ENCODE measurements at regions not wholly inside any gene's neighbourhood (a gene's known extent, or its start where the extent isn't known, plus 50 kb on each side); places are given as distances from the start of the nearest gene placed in this dataset.

GRCh38 chr6:50333696-50334095 is 284.0 kb upstream of the DEFB112 start:
- Histone ChIP-seq H3K27me3 (no peaks in the 10 kb centered on the region), H3K27ac (no peak overlapping the region), H3K9me3 (no peaks in the 10 kb centered on the region), H3K36me3 (no peaks in the 10 kb centered on the region), H3K4me1 (no peaks in the 10 kb centered on the region), H3K4me3 (no peak overlapping the region)
- TF ChIP-seq EP300 (IDR thresholded peaks at IDR 0.05) (no peak), CTCF (IDR thresholded peaks at IDR 0.05) (no peak), POLR2A (IDR thresholded peaks at IDR 0.05) (no peak)
- 58 to 65% methylated on average over 4 of the region's 4 CpGs for WGBS, 2 donors
- DNase-seq (ENCODE audit: low spot score in 2 of 2) = no peak

GRCh38 chr6:50337532-50338122 is 287.9 kb upstream of the DEFB112 start:
- H3K27ac ChIP-seq = no peak overlapping the region
- H3K27me3 ChIP-seq = no peaks in the 10 kb centered on the region
- H3K4me3 ChIP-seq = no peak overlapping the region
- no peaks in the 10 kb centered on the region for H3K36me3 ChIP-seq
- no peak for TF ChIP-seq EP300 (IDR thresholded peaks at IDR 0.05)
- TF ChIP-seq POLR2A (IDR thresholded peaks at IDR 0.05) = no peak
- TF ChIP-seq CTCF (IDR thresholded peaks at IDR 0.05) = no peak
- 73 to 91% methylated on average over 3 of the region's 3 CpGs for WGBS, 2 donors
- H3K4me1 ChIP-seq = no peaks in the 10 kb centered on the region
- no peaks in the 10 kb centered on the region for H3K9me3 ChIP-seq
- DNase-seq (ENCODE audit: low spot score in 2 of 2) = no peak

GRCh38 chr6:50353603-50354002 is 303.9 kb upstream of the DEFB112 start:
- DNase-seq (ENCODE audit: low spot score in 2 of 2) = no peak
- 87 to 90% methylated on average over 1 of the region's 1 CpG for WGBS, 2 donors
- Histone ChIP-seq H3K36me3 (no peaks in the 10 kb centered on the region), H3K4me1 (no peaks in the 10 kb centered on the region), H3K27me3 (no peaks in the 10 kb centered on the region), H3K4me3 (no peak overlapping the region), H3K9me3 (peaks cover 0 to 28% (median 6%) of the 10 kb centered on the region in 4 donors), H3K27ac (no peak overlapping the region)
- TF ChIP-seq EP300 (IDR thresholded peaks at IDR 0.05) (no peak), CTCF (IDR thresholded peaks at IDR 0.05) (no peak), POLR2A (IDR thresholded peaks at IDR 0.05) (no peak)

- Histone ChIP-seq H3K36me3 (no peaks in the 10 kb centered on the region), H3K9me3 (peaks cover 0 to 22% (median 6%) of the 10 kb centered on the region in 4 donors), H3K27ac (no peak overlapping the region), H3K27me3 (no peaks in the 10 kb centered on the region), H3K4me3 (no peak overlapping the region), H3K4me1 (no peaks in the 10 kb centered on the region)
- 93 to 95% methylated on average over 5 of the region's 5 CpGs for WGBS, 2 donors
- DNase-seq (ENCODE audit: low spot score in 2 of 2) = no peak
- no peak for TF ChIP-seq POLR2A (IDR thresholded peaks at IDR 0.05)
Measured at GRCh38 chr6:50358113-50358512, 308.4 kb upstream of the DEFB112 start.

- Histone ChIP-seq H3K9me3 (peaks cover 0 to 2% (median 0%) of the 10 kb centered on the region in 4 donors), H3K27ac (no peak overlapping the region), H3K27me3 (no peaks in the 10 kb centered on the region), H3K36me3 (no peaks in the 10 kb centered on the region), H3K4me3 (no peak overlapping the region), H3K4me1 (no peaks in the 10 kb centered on the region)
- WGBS, 2 donors = 84 to 87% methylated on average over 4 of the region's 4 CpGs
- no peak for DNase-seq (ENCODE audit: low spot score in 2 of 2)
- no peak for TF ChIP-seq POLR2A (IDR thresholded peaks at IDR 0.05)
- no peak for TF ChIP-seq CTCF (IDR thresholded peaks at IDR 0.05)
- no peak for TF ChIP-seq EP300 (IDR thresholded peaks at IDR 0.05)
Measured at GRCh38 chr6:50361641-50362331, 312.1 kb upstream of the DEFB112 start.
